HG03354 (cell line): ENCODE measurements at regions not wholly inside any gene's neighbourhood (a gene's known extent, or its start where the extent isn't known, plus 50 kb on each side); places are given as distances from the start of the nearest gene placed in this dataset.
"Not testable (repeated sequence)": the region's sequence is repeated elsewhere in the genome, so short reads cannot be mapped to it uniquely, and the experiment has no call there.

Source experiments
- ATAC-seq: cut with Tn5 transposase; IDR thresholded peaks from one replicate; pipeline ENCODE4 v1.9.1; 2021; ENCODE audit warnings: mild to moderate bottlenecking; ENCODE audit not compliant: unreplicated experiment, poor library complexity, severe bottlenecking

- no peak for ATAC-seq
These were observed 369.0 kb downstream of the CAAP1 start for GRCh38 chr9:26523577-26523976.

GRCh38 chr9:26520141-26520540 is 372.5 kb downstream of the CAAP1 start:
- ATAC-seq, result no peak

GRCh38 chr9:26516773-26517343 is 375.7 kb downstream of the CAAP1 start:
- ATAC-seq, result no peak

- no peak for ATAC-seq
These were observed 378.9 kb downstream of the CAAP1 start for GRCh38 chr9:26513730-26514129.

- no peak for ATAC-seq
These were observed 382.5 kb downstream of the CAAP1 start for GRCh38 chr9:26510137-26510536.

GRCh38 chr9:26508897-26509296 is 383.7 kb downstream of the CAAP1 start:
- no peak for ATAC-seq

GRCh38 chr9:26504057-26504456 is 388.5 kb downstream of the CAAP1 start:
- no peak for ATAC-seq

GRCh38 chr9:26502311-26502710 is 390.3 kb downstream of the CAAP1 start:
- no peak for ATAC-seq

- no peak for ATAC-seq
These were observed 392.1 kb downstream of the CAAP1 start for GRCh38 chr9:26500471-26500870.

GRCh38 chr9:26492608-26493521 is 399.7 kb downstream of the CAAP1 start:
- ATAC-seq, result not testable (repeated sequence)

- ATAC-seq, result not testable (repeated sequence)
These were observed 400.5 kb downstream of the CAAP1 start for GRCh38 chr9:26491922-26492607.

GRCh38 chr9:26483991-26484390 is 408.6 kb downstream of the CAAP1 start:
- no peak for ATAC-seq

GRCh38 chr9:26477963-26478362 is 414.6 kb downstream of the CAAP1 start:
- no peak for ATAC-seq

- no peak for ATAC-seq
These were observed 421.3 kb downstream of the CAAP1 start for GRCh38 chr9:26471261-26471660.

GRCh38 chr9:26470284-26470683 is 422.3 kb downstream of the CAAP1 start:
- no peak for ATAC-seq

GRCh38 chr9:26463837-26464236 is 428.8 kb downstream of the CAAP1 start:
- no peak for ATAC-seq

GRCh38 chr9:26462751-26463150 is 429.9 kb downstream of the CAAP1 start:
- no peak for ATAC-seq

- no peak for ATAC-seq
These were observed 430.4 kb downstream of the CAAP1 start for GRCh38 chr9:26462213-26462612.

- ATAC-seq, result no peak
These were observed 432.0 kb downstream of the CAAP1 start for GRCh38 chr9:26460624-26461023.

GRCh38 chr9:26459959-26460358 is 432.6 kb downstream of the CAAP1 start:
- no peak for ATAC-seq

GRCh38 chr9:26458054-26458453 is 434.5 kb downstream of the CAAP1 start:
- no peak for ATAC-seq
